ENCODE measurements at regions not wholly inside any gene's neighbourhood (a gene's known extent, or its start where the extent isn't known, plus 50 kb on each side); places are given as distances from the start of the nearest gene placed in this dataset.

DNA sequence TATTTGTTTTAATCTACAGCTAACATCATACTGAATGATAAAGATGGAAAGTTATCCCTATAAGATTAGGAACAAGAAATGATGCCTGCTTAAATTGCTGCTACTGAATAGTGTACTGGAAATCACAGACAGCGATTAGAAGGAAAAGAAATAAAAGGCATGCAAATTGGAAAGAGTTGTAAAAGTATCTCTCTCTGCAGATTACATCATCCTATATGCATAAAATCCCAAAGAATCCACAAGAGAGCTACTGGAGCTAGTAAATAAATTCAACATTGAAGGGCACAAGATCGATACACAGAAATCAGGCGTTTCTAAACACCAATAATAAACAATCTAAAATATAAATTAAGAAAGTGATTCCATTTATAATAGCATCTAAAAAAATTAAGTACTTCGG lies 75.3 kb upstream of the SIMC1 start:
- TF ChIP-seq, protein P1, sequence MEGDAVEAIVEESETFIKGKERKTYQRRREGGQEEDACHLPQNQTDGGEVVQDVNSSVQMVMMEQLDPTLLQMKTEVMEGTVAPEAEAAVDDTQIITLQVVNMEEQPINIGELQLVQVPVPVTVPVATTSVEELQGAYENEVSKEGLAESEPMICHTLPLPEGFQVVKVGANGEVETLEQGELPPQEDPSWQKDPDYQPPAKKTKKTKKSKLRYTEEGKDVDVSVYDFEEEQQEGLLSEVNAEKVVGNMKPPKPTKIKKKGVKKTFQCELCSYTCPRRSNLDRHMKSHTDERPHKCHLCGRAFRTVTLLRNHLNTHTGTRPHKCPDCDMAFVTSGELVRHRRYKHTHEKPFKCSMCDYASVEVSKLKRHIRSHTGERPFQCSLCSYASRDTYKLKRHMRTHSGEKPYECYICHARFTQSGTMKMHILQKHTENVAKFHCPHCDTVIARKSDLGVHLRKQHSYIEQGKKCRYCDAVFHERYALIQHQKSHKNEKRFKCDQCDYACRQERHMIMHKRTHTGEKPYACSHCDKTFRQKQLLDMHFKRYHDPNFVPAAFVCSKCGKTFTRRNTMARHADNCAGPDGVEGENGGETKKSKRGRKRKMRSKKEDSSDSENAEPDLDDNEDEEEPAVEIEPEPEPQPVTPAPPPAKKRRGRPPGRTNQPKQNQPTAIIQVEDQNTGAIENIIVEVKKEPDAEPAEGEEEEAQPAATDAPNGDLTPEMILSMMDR (conservative IDR thresholded peaks at IDR 0.05): no peak
- no peak for TF ChIP-seq EZH2 (IDR thresholded peaks at IDR 0.05; ENCODE audit: low read depth)

Data from PC-9 (cell line).